Parathyroid adenoma (tissue), 2 donors: ENCODE measurements at regions not wholly inside any gene's neighbourhood (a gene's known extent, or its start where the extent isn't known, plus 50 kb on each side); places are given as distances from the start of the nearest gene placed in this dataset.

Source experiments
- H2AFZ ChIP-seq: fragments of 300-600 bp; sonication (generic); one replicate; pipeline ENCODE4 v1.7.0; 2017; ENCODE audit warnings: antibody characterized with exemption, mild to moderate bottlenecking
- H3K27ac ChIP-seq: fragments of 300-600 bp; sonication (generic); one replicate; pipeline ENCODE4 v1.7.0; 2017
- H3K27me3 ChIP-seq: fragments of 300-600 bp; sonication (generic); one replicate; pipeline ENCODE4 v1.7.0; 2017; ENCODE audit warnings: low read length; ENCODE audit not compliant: control insufficient read depth, insufficient read depth
- H3K36me3 ChIP-seq: fragments of 300-600 bp; sonication (generic); one replicate; pipeline ENCODE4 v1.7.0; 2017; ENCODE audit warnings: low read length; ENCODE audit not compliant: control insufficient read depth, insufficient read depth
- H3K4me1 ChIP-seq: fragments of 300-600 bp; sonication (generic); one replicate; pipeline ENCODE4 v1.7.0; 2017; ENCODE audit warnings: control low read depth
- H3K4me2 ChIP-seq: fragments of 300-600 bp; sonication (generic); one replicate; pipeline ENCODE4 v1.7.0; 2017; ENCODE audit warnings: low read length
- H3K4me3 ChIP-seq: fragments of 300-600 bp; sonication (generic); one replicate; pipeline ENCODE4 v1.7.0; 2017; ENCODE audit warnings: low read depth, low read length
- H3K79me2 ChIP-seq: fragments of 300-600 bp; sonication (generic); one replicate; pipeline ENCODE4 v1.7.0; 2017; ENCODE audit warnings: control low read depth
- H3K9ac ChIP-seq: fragments of 300-600 bp; sonication (generic); one replicate; pipeline ENCODE4 v1.7.0; 2017; ENCODE audit warnings: mild to moderate bottlenecking
- H3K9me3 ChIP-seq: fragments of 300-600 bp; sonication (generic); one replicate; pipeline ENCODE4 v1.7.0; 2017; ENCODE audit warnings: low read length; ENCODE audit not compliant: control insufficient read depth
- TF ChIP-seq, protein P1 (sequence below): fragments of 300-600 bp; sonication (generic); IDR thresholded peaks from one replicate; pipeline ENCODE4 v1.7.0; 2017; ENCODE audit warnings: antibody characterized with exemption, mild to moderate bottlenecking
- donor health status: primary hyperparathyroidism.

DNA sequence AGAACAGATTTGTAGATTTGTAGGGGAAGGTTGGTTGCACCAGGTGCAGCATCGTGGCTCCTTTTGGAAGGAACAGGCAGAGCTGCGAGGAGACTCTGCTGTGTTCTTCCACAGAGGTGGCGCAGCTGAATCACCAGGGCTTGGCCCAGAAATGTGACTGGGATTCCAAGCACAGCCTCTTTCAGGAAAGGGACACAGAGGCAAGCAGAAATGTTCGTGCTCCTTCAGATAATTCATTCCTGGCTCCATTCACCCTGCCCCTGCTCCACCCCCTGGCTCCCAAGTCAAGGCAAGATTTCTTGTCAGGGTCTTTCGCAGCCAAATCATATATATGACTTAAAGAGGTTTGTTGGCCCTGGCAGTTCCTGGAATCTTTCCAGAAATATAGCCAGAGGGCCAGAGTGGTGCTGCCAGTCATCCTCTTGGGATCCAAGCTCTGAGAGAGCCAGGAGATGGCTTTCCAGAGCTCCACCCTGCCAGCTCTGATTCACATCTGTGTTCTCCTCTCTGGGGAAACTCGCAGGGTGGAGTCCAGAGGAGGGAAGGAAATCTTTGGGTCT is 203.9 kb upstream of the TANK start:
- H3K27ac ChIP-seq: peak overlapping the region; percentile 15
- H2AFZ ChIP-seq: peak overlapping the region; percentile 41
- no peak overlapping the region for H3K4me2 ChIP-seq
- no peak overlapping the region for H3K4me3 ChIP-seq
- H3K9ac ChIP-seq: no peak overlapping the region
- H3K4me1 ChIP-seq: no peaks in the 10 kb centered on the region
- H3K9me3 ChIP-seq: no peaks in the 10 kb centered on the region
- no peaks in the 10 kb centered on the region for H3K36me3 ChIP-seq
- TF ChIP-seq, protein P1, sequence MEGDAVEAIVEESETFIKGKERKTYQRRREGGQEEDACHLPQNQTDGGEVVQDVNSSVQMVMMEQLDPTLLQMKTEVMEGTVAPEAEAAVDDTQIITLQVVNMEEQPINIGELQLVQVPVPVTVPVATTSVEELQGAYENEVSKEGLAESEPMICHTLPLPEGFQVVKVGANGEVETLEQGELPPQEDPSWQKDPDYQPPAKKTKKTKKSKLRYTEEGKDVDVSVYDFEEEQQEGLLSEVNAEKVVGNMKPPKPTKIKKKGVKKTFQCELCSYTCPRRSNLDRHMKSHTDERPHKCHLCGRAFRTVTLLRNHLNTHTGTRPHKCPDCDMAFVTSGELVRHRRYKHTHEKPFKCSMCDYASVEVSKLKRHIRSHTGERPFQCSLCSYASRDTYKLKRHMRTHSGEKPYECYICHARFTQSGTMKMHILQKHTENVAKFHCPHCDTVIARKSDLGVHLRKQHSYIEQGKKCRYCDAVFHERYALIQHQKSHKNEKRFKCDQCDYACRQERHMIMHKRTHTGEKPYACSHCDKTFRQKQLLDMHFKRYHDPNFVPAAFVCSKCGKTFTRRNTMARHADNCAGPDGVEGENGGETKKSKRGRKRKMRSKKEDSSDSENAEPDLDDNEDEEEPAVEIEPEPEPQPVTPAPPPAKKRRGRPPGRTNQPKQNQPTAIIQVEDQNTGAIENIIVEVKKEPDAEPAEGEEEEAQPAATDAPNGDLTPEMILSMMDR: no peak
- H3K27me3 ChIP-seq: no peaks in the 10 kb centered on the region
- H3K79me2 ChIP-seq: no peaks in the 10 kb centered on the region

DNA sequence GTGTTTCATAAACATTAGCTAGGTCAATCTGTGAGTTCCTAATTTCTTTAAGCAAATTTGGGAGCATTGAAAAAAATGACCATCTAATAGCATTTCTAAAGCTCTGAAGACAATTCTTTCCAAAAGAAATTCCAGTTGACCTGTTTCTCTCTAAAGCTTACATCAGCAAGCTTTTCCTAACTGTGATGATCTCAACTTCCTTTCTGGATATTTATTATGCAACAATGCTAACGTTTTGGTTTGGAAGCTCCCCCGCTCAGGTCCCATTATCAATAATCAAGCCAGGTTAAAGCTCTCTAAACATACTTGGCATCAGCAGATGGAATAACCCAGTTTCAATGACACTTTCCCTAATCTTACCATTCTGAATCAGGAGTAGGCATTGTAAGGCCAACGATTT is 196.3 kb upstream of the TANK start:
- H3K4me1 ChIP-seq: peaks cover 20% of the 10 kb centered on the region
- TF ChIP-seq, protein P1: no peak
- H3K4me2 ChIP-seq: no peak overlapping the region
- no peak overlapping the region for H3K9ac ChIP-seq
- H3K9me3 ChIP-seq: no peaks in the 10 kb centered on the region
- no peak overlapping the region for H3K27ac ChIP-seq
- H3K4me3 ChIP-seq: no peak overlapping the region
- H3K27me3 ChIP-seq: no peaks in the 10 kb centered on the region
- no peaks in the 10 kb centered on the region for H3K79me2 ChIP-seq
- H2AFZ ChIP-seq: peak overlapping the region; percentile 58
- no peaks in the 10 kb centered on the region for H3K36me3 ChIP-seq

DNA sequence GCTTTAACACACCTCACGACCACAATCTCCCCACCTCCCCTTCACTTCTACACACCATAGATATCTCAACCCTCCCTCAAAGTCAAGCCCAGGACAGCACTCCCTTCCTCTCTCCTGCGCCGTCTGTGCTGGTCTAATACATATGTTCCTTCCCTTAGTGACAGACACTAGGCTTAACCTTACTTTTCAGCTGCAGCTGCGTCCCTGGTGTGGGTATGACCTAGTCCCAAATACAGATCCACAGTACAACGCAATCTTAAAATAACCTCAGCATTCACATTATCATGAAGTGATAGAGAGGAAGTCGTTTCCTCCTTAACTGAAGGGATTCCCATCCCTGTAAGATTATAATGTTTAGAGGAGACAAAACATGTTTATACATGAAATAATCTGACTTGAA is 192.7 kb upstream of the TANK start:
- peaks cover 20% of the 10 kb centered on the region for H3K4me1 ChIP-seq
- no peaks in the 10 kb centered on the region for H3K36me3 ChIP-seq
- no peaks in the 10 kb centered on the region for H3K79me2 ChIP-seq
- H3K27ac ChIP-seq: peak overlapping the region; percentile 17
- TF ChIP-seq, protein P1: no peak
- peak overlapping the region; percentile 28 for H2AFZ ChIP-seq
- H3K9ac ChIP-seq: no peak overlapping the region
- no peaks in the 10 kb centered on the region for H3K9me3 ChIP-seq
- no peak overlapping the region for H3K4me3 ChIP-seq
- H3K4me2 ChIP-seq: no peak overlapping the region
- no peaks in the 10 kb centered on the region for H3K27me3 ChIP-seq

DNA sequence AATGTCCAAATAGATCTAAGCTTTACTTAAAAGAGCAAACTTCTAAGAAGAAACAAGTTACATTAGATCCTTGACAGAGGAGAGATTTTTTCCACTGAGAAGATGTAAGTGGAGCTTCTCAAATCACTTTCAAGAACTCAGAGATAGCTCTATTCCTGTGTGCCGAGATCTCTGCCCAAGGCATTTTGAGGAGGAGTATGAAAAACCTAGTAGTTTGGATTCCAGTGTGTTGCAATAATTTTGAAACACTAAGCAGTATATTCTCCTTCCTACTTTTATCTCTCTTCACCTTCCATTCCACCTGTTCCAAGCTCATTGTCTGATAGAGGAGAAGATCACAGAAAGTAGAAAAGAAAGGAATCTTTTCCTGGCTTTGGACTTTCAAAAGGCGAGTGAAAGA is 192.0 kb upstream of the TANK start:
- peaks cover 15% of the 10 kb centered on the region for H3K4me1 ChIP-seq
- H3K27ac ChIP-seq: peak overlapping the region; percentile 22
- no peaks in the 10 kb centered on the region for H3K79me2 ChIP-seq
- H3K27me3 ChIP-seq: no peaks in the 10 kb centered on the region
- H3K36me3 ChIP-seq: no peaks in the 10 kb centered on the region
- peak overlapping the region; percentile 40 for H2AFZ ChIP-seq
- TF ChIP-seq, protein P1: no peak
- H3K4me3 ChIP-seq: no peak overlapping the region
- H3K9me3 ChIP-seq: no peaks in the 10 kb centered on the region
- no peak overlapping the region for H3K4me2 ChIP-seq
- no peak overlapping the region for H3K9ac ChIP-seq
